Osteoblast (primary cell): ENCODE measurements at regions not wholly inside any gene's neighbourhood (a gene's known extent, or its start where the extent isn't known, plus 50 kb on each side); places are given as distances from the start of the nearest gene placed in this dataset.

Experiments
- DNase-seq: peaks from one replicate; pipeline ENCODE4 v3.0.0; 2011; ENCODE audit warnings: low spot score, mixed read lengths; ENCODE audit not compliant: insufficient read length; ENCODE audit errors: missing footprints
- H2AFZ ChIP-seq: 2 replicates; pipeline ENCODE4 v1.6.0; 2011; ENCODE audit warnings: mild to moderate bottlenecking, low read length
- H3K27ac ChIP-seq: 2 replicates; pipeline ENCODE4 v1.5.1; 2011; ENCODE audit warnings: mild to moderate bottlenecking, low read depth, low read length, moderate library complexity
- H3K27me3 ChIP-seq: 2 replicates; pipeline ENCODE4 v1.6.0; 2012; ENCODE audit warnings: mild to moderate bottlenecking, control low read depth, inconsistent platforms, low read length, moderate library complexity; ENCODE audit not compliant: insufficient read depth
- H3K36me3 ChIP-seq: 2 replicates; pipeline ENCODE4 v1.5.1; 2011; ENCODE audit warnings: mild to moderate bottlenecking, low read length, control low read depth, moderate library complexity; ENCODE audit not compliant: insufficient read depth
- H3K4me1 ChIP-seq: 2 replicates; pipeline ENCODE4 v1.5.1; 2011; ENCODE audit warnings: mild to moderate bottlenecking, low read length, control low read depth, moderate library complexity; ENCODE audit not compliant: insufficient read depth
- H3K4me2 ChIP-seq: 2 replicates; pipeline ENCODE4 v1.6.0; 2011; ENCODE audit warnings: mild to moderate bottlenecking, low read length; ENCODE audit not compliant: insufficient read depth
- H3K4me3 ChIP-seq: fragments of 200-600 bp; sonication (generic); 3 replicates; pipeline ENCODE4 v1.5.1; 2012; ENCODE audit warnings: mild to moderate bottlenecking, low read length, inconsistent platforms; ENCODE audit not compliant: insufficient read depth
- H3K79me2 ChIP-seq: 2 replicates; pipeline ENCODE4 v1.6.0; 2012; ENCODE audit warnings: mild to moderate bottlenecking, low read length, control low read depth, inconsistent platforms; ENCODE audit not compliant: insufficient read depth
- H3K9me3 ChIP-seq: 2 replicates; pipeline ENCODE4 v1.5.1; 2011; ENCODE audit warnings: low read depth, low read length, control low read depth
- H4K20me1 ChIP-seq: 2 replicates; pipeline ENCODE4 v1.6.0; 2012; ENCODE audit warnings: mild to moderate bottlenecking, low read length, control low read depth; ENCODE audit not compliant: insufficient read depth
- TF ChIP-seq, protein P1 (sequence below): IDR thresholded peaks from 2 replicates; pipeline ENCODE4 v1.5.1; 2011; ENCODE audit warnings: mild to moderate bottlenecking, low read depth, low read length, moderate library complexity; ENCODE audit errors: extremely low read depth

DNA sequence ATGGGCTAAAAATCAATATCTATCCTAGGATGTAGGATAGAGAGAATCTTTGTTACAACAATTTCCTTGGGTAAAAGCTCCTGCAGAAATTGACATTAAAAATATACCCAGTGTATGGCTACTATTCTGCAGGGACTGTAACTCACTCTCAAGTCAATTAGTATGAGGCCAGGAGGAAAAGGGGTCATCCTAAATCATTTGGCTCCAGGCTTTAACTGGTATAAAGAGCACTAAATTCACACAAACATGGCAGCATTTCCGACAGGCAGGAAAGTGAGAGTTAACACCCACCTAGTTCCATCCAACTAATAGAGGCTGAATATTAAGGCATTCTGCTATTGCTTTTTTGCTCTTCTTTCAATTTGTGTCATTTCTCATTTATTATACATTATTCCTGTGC lies 218.6 kb upstream of the C1orf87 start:
- no peak for DNase-seq
- no peak overlapping the region for H3K27ac ChIP-seq
- no peak overlapping the region for H3K4me3 ChIP-seq
- no peaks in the 10 kb centered on the region for H3K9me3 ChIP-seq
- no peaks in the 10 kb centered on the region for H3K36me3 ChIP-seq
- no peak overlapping the region for H2AFZ ChIP-seq
- H3K79me2 ChIP-seq: no peaks in the 10 kb centered on the region
- H3K4me2 ChIP-seq: no peak overlapping the region
- H3K27me3 ChIP-seq: no peaks in the 10 kb centered on the region
- TF ChIP-seq, protein P1, sequence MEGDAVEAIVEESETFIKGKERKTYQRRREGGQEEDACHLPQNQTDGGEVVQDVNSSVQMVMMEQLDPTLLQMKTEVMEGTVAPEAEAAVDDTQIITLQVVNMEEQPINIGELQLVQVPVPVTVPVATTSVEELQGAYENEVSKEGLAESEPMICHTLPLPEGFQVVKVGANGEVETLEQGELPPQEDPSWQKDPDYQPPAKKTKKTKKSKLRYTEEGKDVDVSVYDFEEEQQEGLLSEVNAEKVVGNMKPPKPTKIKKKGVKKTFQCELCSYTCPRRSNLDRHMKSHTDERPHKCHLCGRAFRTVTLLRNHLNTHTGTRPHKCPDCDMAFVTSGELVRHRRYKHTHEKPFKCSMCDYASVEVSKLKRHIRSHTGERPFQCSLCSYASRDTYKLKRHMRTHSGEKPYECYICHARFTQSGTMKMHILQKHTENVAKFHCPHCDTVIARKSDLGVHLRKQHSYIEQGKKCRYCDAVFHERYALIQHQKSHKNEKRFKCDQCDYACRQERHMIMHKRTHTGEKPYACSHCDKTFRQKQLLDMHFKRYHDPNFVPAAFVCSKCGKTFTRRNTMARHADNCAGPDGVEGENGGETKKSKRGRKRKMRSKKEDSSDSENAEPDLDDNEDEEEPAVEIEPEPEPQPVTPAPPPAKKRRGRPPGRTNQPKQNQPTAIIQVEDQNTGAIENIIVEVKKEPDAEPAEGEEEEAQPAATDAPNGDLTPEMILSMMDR: no peak
- H3K4me1 ChIP-seq: no peaks in the 10 kb centered on the region
- no peaks in the 10 kb centered on the region for H4K20me1 ChIP-seq

DNA sequence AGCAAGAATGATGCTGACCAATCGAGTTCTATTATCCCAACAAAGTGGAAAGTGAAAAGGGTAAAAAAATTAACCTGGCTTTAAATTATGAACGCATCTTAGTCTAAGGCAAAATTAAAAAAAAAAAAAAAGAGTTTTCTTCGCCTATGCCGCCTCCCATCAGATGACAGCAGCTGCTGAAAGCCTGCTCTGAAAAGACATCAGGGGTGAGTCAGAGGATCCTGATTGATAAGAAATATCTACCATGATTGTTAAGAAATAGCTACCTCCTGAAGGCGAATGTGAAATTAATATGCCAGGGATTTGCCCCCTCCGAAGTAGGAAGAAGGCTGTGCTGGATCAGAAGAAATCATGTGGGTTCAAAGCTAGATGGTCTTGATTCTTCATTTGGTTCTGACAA lies 216.8 kb upstream of the C1orf87 start:
- Histone ChIP-seq H3K27ac (no peak overlapping the region), H3K36me3 (no peaks in the 10 kb centered on the region), H2AFZ (no peak overlapping the region), H3K4me3 (no peak overlapping the region), H3K27me3 (no peaks in the 10 kb centered on the region), H3K4me2 (no peak overlapping the region), H3K79me2 (no peaks in the 10 kb centered on the region), H3K4me1 (no peaks in the 10 kb centered on the region), H4K20me1 (no peaks in the 10 kb centered on the region), H3K9me3 (no peaks in the 10 kb centered on the region)
- TF ChIP-seq, protein P1: no peak
- no peak for DNase-seq

DNA sequence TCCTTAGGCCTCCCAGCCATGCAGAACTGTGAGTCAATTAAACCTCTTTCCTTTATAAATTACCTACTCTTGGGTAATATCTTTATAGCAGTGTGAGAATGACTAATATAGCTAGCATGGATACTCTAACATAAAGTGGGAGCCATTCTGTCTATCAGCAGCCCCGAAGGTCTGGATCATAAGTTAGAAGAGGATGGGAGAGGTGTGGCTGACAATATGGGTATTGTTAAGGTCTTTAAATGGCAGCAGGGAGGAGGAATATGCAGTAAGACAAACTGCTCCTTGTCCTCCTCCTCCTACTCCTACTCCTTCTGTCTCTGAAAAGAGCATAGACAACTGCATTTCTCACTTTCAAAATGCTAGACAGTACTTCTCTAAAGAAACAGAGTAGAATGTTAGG lies 214.0 kb upstream of the C1orf87 start:
- Histone ChIP-seq H3K4me3 (no peak overlapping the region), H3K9me3 (no peaks in the 10 kb centered on the region), H3K4me1 (peaks cover 6% of the 10 kb centered on the region), H3K79me2 (no peaks in the 10 kb centered on the region), H3K4me2 (no peak overlapping the region), H4K20me1 (no peaks in the 10 kb centered on the region), H3K36me3 (no peaks in the 10 kb centered on the region), H3K27ac (no peak overlapping the region), H2AFZ (no peak overlapping the region), H3K27me3 (no peaks in the 10 kb centered on the region)
- no peak for DNase-seq
- TF ChIP-seq, protein P1: no peak

DNA sequence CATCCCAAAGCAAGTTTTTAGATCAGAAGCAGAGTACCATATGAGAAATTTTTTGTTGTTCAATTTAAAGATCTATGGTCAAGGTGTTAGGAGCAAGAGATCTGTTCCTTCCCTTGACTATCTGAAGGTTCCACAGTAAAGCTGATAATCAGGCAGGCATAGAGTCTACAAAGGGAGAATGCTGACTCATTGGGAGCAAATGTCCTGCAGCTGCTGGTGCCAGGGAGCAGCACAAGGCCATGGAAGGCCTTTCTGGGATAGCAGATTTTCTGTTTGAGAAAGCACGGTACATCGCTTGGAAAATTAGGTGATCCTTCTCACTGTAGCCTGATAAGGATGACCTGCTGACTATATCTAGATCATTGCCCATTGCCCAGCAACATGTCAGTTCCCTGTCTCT lies 210.1 kb upstream of the C1orf87 start:
- DNase-seq: no peak
- H3K4me1 ChIP-seq: peaks cover 31% of the 10 kb centered on the region
- no peaks in the 10 kb centered on the region for H3K9me3 ChIP-seq
- no peaks in the 10 kb centered on the region for H3K27me3 ChIP-seq
- H3K27ac ChIP-seq: no peak overlapping the region
- no peaks in the 10 kb centered on the region for H3K79me2 ChIP-seq
- no peak overlapping the region for H3K4me3 ChIP-seq
- H4K20me1 ChIP-seq: no peaks in the 10 kb centered on the region
- H3K4me2 ChIP-seq: no peak overlapping the region
- H2AFZ ChIP-seq: no peak overlapping the region
- no peaks in the 10 kb centered on the region for H3K36me3 ChIP-seq
- TF ChIP-seq, protein P1: no peak
